ENCODE measurements at regions not wholly inside any gene's neighbourhood (a gene's known extent, or its start where the extent isn't known, plus 50 kb on each side); places are given as distances from the start of the nearest gene placed in this dataset.

DNA sequence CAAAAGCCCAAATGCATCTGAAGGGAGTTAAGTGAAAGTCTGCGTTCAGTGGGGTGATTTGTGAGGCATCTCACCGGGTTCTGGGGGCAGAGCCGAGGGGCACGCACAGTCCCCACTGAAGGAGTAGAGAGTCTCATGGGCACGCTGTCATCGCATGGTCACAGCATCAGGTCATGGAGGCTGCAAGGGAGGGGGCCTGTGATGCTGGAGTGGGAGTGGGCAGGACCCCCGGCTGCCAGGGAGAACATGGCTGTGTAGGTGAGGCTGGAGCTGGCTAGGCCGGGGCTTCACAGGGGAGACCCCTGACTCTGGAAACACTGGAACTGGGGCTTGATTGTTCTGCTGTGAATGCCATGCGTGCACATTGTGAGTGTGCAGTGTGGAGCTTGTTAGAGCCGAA lies 360.5 kb downstream of the IRX2 start:
- H3K4me1 Mint-ChIP-seq, result peaks cover 14% of the 10 kb centered on the region
- no peak for DNase-seq
- TF ChIP-seq, protein P1, sequence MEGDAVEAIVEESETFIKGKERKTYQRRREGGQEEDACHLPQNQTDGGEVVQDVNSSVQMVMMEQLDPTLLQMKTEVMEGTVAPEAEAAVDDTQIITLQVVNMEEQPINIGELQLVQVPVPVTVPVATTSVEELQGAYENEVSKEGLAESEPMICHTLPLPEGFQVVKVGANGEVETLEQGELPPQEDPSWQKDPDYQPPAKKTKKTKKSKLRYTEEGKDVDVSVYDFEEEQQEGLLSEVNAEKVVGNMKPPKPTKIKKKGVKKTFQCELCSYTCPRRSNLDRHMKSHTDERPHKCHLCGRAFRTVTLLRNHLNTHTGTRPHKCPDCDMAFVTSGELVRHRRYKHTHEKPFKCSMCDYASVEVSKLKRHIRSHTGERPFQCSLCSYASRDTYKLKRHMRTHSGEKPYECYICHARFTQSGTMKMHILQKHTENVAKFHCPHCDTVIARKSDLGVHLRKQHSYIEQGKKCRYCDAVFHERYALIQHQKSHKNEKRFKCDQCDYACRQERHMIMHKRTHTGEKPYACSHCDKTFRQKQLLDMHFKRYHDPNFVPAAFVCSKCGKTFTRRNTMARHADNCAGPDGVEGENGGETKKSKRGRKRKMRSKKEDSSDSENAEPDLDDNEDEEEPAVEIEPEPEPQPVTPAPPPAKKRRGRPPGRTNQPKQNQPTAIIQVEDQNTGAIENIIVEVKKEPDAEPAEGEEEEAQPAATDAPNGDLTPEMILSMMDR (IDR thresholded peaks at IDR 0.05), result no peak
- peaks cover 14% of the 10 kb centered on the region for H3K27me3 Mint-ChIP-seq (ENCODE audit: low read depth, poor library complexity)
- no peak overlapping the region for H3K4me3 Mint-ChIP-seq
- no peaks in the 10 kb centered on the region for H3K36me3 Mint-ChIP-seq (ENCODE audit: low read depth)
- H3K27ac Mint-ChIP-seq, result no peak overlapping the region
- no peaks in the 10 kb centered on the region for H3K9me3 Mint-ChIP-seq

DNA sequence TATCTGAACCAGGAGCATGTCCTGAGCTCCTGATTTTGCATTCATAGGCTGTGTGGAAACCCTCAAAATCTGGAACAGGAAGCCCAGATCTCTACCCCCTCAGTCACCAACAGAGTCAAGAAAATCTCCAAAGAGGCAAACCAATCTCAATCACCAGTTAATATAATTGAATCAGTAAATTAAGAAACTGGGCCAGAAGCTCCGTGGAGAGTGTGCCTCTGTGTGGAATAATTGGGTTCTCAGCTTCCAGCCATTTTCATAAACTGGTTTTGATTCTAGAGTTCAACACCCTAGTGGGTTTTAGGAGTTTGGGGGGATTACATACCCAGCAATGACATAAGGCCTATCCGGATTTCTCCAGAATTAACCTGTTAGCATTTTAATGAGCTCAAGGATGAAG lies 362.9 kb downstream of the IRX2 start:
- Mint-ChIP-seq H3K27ac (no peak overlapping the region), H3K27me3 (ENCODE audit: low read depth, poor library complexity) (peaks cover 20% of the 10 kb centered on the region), H3K4me3 (no peak overlapping the region), H3K36me3 (ENCODE audit: low read depth) (no peaks in the 10 kb centered on the region), H3K4me1 (peaks cover 26% of the 10 kb centered on the region), H3K9me3 (no peaks in the 10 kb centered on the region)
- TF ChIP-seq, protein P1 (IDR thresholded peaks at IDR 0.05), result no peak
- DNase-seq, result no peak

DNA sequence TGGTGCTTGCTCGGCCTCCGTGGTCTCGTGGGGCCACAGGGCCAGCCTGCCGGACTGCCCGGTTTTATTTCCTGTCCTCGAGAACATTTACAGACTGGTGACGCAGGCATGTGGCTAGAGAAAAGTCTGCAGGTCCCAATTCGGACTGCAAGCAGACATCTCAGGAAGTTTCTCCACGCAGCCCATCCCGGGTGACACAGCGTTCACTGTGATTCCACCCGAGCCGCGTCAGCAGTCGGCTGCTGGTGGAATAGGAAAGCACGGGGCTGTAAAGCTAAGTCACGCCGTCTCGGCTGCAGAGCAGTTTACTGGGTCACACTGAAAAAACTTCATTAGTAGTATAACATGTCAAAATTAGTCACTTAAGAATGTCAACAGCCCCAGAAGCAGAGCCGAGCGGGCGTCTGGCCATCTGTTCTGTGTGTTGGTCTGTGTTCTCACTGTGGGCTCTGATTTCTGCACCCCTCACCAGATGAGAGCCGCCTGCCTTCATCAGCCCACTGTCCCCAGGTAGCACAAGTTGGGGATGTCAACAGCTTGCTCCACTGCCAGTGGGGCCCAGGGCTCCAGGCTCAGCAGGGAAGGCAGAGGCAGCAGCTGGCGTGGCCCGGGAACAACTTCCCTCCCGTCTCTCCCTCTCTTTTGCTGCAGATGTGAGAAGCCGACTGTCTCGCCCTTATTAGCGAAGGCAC lies 363.7 kb downstream of the IRX2 start:
- H3K27ac Mint-ChIP-seq, result no peak overlapping the region
- peak; percentile 19 for DNase-seq

DNA sequence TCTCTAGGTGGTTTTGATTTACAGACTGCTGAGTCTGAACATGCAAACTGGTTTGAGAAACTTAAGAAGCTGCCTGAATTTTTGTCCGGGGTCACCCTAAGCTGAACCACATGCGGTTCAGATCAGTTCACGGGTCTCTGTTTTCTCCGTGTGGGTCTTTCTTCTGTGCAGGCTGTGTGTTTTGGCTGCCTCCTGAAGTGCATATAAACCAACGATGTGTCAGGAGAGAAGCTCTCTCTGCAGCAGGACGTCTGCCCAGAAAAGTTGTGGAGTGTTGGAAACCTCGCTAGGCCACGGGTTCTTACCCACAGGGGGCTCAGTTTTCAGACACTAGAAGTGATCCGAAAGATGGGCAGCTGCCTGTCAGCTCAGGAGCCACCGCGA lies 364.2 kb downstream of the IRX2 start:
- DNase-seq, result no peak
- Mint-ChIP-seq H3K36me3 (ENCODE audit: low read depth) (no peaks in the 10 kb centered on the region), H3K9me3 (no peaks in the 10 kb centered on the region), H3K4me3 (no peak overlapping the region), H3K4me1 (peaks cover 26% of the 10 kb centered on the region), H3K27me3 (ENCODE audit: low read depth, poor library complexity) (peaks cover 20% of the 10 kb centered on the region), H3K27ac (no peak overlapping the region)
- TF ChIP-seq, protein P1 (IDR thresholded peaks at IDR 0.05), result no peak

More for the DNA sequence above, 363.7 kb downstream of the IRX2 start:
- Mint-ChIP-seq H3K4me3 (no peak overlapping the region), H3K9me3 (no peaks in the 10 kb centered on the region), H3K4me1 (peaks cover 26% of the 10 kb centered on the region), H3K36me3 (ENCODE audit: low read depth) (no peaks in the 10 kb centered on the region), H3K27me3 (ENCODE audit: low read depth, poor library complexity) (peaks cover 16% of the 10 kb centered on the region)
- TF ChIP-seq, protein P1 (IDR thresholded peaks at IDR 0.05), result no peak

DNA sequence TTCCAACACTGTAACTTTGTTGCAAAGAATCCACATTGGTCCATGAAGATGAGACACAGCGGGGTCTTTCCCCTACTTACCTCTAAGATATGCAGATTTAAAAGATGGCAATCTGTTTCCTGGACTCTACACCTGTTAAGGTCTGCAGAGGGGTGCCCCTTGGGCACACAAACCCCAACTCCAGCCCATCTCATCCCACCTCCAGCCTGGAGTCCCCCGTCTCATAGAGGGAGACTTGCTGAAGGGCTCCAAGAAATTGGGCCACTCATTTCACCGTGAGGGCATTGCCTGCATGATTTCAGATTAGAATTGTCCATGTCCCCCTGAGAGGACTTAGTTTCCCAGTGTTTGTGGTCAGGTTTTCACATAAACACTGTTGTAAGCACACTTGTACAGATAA lies 365.7 kb downstream of the IRX2 start:
- Mint-ChIP-seq H3K27ac (no peak overlapping the region), H3K27me3 (ENCODE audit: low read depth, poor library complexity) (peaks cover 25% of the 10 kb centered on the region), H3K9me3 (no peaks in the 10 kb centered on the region), H3K36me3 (ENCODE audit: low read depth) (no peaks in the 10 kb centered on the region), H3K4me1 (peaks cover 26% of the 10 kb centered on the region), H3K4me3 (no peak overlapping the region)
- TF ChIP-seq, protein P1 (IDR thresholded peaks at IDR 0.05), result no peak
- DNase-seq, result no peak

DNA sequence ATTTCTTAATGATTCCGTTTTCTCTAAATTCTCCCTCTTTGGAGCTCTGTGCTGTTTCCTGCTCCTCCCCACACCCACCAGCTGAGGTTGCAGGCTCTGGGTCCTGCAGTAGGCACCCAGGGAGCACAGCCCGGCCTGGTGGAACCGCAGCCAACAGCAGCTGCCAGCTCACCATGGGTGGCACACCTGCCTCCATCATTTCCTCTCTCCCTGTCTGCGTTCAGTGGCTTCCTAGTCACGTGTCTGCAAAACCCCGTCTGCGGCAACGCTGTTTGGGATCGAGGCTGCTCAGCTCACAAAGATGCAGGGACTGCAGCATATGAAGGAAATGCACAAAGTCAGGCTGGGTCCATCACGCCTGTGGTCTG lies 367.8 kb downstream of the IRX2 start:
- H3K27ac Mint-ChIP-seq, result no peak overlapping the region
- no peak overlapping the region for H3K4me3 Mint-ChIP-seq
- TF ChIP-seq, protein P1 (IDR thresholded peaks at IDR 0.05), result no peak
- H3K9me3 Mint-ChIP-seq, result no peaks in the 10 kb centered on the region
- peaks cover 21% of the 10 kb centered on the region for H3K27me3 Mint-ChIP-seq (ENCODE audit: low read depth, poor library complexity)
- no peaks in the 10 kb centered on the region for H3K36me3 Mint-ChIP-seq (ENCODE audit: low read depth)
- peaks cover 26% of the 10 kb centered on the region for H3K4me1 Mint-ChIP-seq
- no peak for DNase-seq
